HG03196 (cell line): ENCODE measurements at regions not wholly inside any gene's neighbourhood (a gene's known extent, or its start where the extent isn't known, plus 50 kb on each side); places are given as distances from the start of the nearest gene placed in this dataset.
"Not testable (repeated sequence)": the region's sequence is repeated elsewhere in the genome, so short reads cannot be mapped to it uniquely, and the experiment has no call there.

Source experiments
- ATAC-seq: cut with Tn5 transposase; IDR thresholded peaks from one replicate; pipeline ENCODE4 v1.9.1; 2021; ENCODE audit not compliant: unreplicated experiment

GRCh38 chr14:105600195-105600938 is 74.0 kb downstream of the TMEM121 start:
- ATAC-seq: not testable (repeated sequence)

GRCh38 chr14:105600939-105601359 is 74.6 kb downstream of the TMEM121 start:
- ATAC-seq: no peak

- ATAC-seq: no peak
Measured at GRCh38 chr14:105601360-105602242, 75.2 kb downstream of the TMEM121 start.

GRCh38 chr14:105602243-105602750 is 75.9 kb downstream of the TMEM121 start:
- ATAC-seq: no peak

- ATAC-seq: no peak
Measured at GRCh38 chr14:105602799-105603793, 76.7 kb downstream of the TMEM121 start.

GRCh38 chr14:105604531-105605463 is 78.4 kb downstream of the TMEM121 start:
- ATAC-seq: not testable (repeated sequence)

GRCh38 chr14:105605464-105606304 is 79.3 kb downstream of the TMEM121 start:
- ATAC-seq: no peak

- not testable (repeated sequence) for ATAC-seq
Measured at GRCh38 chr14:105606305-105606975, 80.1 kb downstream of the TMEM121 start.

GRCh38 chr14:105607025-105607424 is 80.6 kb downstream of the TMEM121 start:
- not testable (repeated sequence) for ATAC-seq

GRCh38 chr14:105614987-105615386 is 88.6 kb downstream of the TMEM121 start:
- ATAC-seq: not testable (repeated sequence)

GRCh38 chr14:105615986-105616801 is 89.8 kb downstream of the TMEM121 start:
- ATAC-seq: not testable (repeated sequence)

- ATAC-seq: no peak
Measured at GRCh38 chr14:105616802-105617192, 90.4 kb downstream of the TMEM121 start.

- no peak for ATAC-seq
Measured at GRCh38 chr14:105617201-105617777, 90.9 kb downstream of the TMEM121 start.

- ATAC-seq: not testable (repeated sequence)
Measured at GRCh38 chr14:105617805-105618204, 91.4 kb downstream of the TMEM121 start.

- ATAC-seq: not testable (repeated sequence)
Measured at GRCh38 chr14:105619324-105619723, 92.9 kb downstream of the TMEM121 start.

GRCh38 chr14:105620178-105620864 is 93.9 kb downstream of the TMEM121 start:
- ATAC-seq: not testable (repeated sequence)
